ENCODE measurements at regions not wholly inside any gene's neighbourhood (a gene's known extent, or its start where the extent isn't known, plus 50 kb on each side); places are given as distances from the start of the nearest gene placed in this dataset.

GRCh38 chr15:70597945-70598344 is 165.4 kb downstream of the UACA start:
- Histone ChIP-seq H3K27ac (ENCODE audit: extremely low read depth, low read depth, low read length) (no peak overlapping the region), H3K4me3 (no peak overlapping the region), H3K9ac (ENCODE audit: insufficient read depth in 1 of 2, low read depth in 2 of 2, low read length in 2 of 2) (no peak overlapping the region), H4K20me1 (replicated peaks; ENCODE audit: control insufficient read depth, insufficient read depth, low read length) (no peaks in the 10 kb centered on the region), H3K4me2 (ENCODE audit: insufficient read depth, low read length) (no peak overlapping the region), H3K79me2 (ENCODE audit: control insufficient read depth, insufficient read depth, low read length) (no peaks in the 10 kb centered on the region), H2AFZ (ENCODE audit: low read depth, low read length) (no peak overlapping the region), H3K4me1 (replicated peaks in 1 of 2; ENCODE audit: control insufficient read depth in 2 of 2, insufficient read depth in 2 of 2, low read length in 2 of 2) (no peaks in the 10 kb centered on the region), H3K9me1 (ENCODE audit: control insufficient read depth, insufficient read depth, low read length) (no peaks in the 10 kb centered on the region), H3K36me3 (ENCODE audit: control insufficient read depth, insufficient read depth, low read length) (no peaks in the 10 kb centered on the region), H3K27me3 (ENCODE audit: control insufficient read depth in 2 of 2, insufficient read depth in 2 of 2, low read length in 2 of 2) (peaks cover 0 to 5% of the 10 kb centered on the region in 2 experiments; a peak in 2 of 5 replicates), H3K9me3 (replicated peaks; ENCODE audit: control insufficient read depth, insufficient read depth, low read depth, low read length) (no peaks in the 10 kb centered on the region)
- intact Hi-C loops (cut with micrococcal nuclease) (no loop called here), in situ Hi-C loops (cut with MboI) (no loop called here)
- CTCF ChIA-PET (ENCODE audit: low intra/inter-chr PET ratio) = no interaction called here
- POLR2A ChIA-PET = no interaction called here
- BruUV-seq (replicated peaks) = no TSS peak
- DNase-seq (ENCODE audit: extremely low read depth in 1 of 4, low spot score in 3 of 4) (no peak), ATAC-seq (no peak), FAIRE-seq (no peak)
- 3% methylated on average over 3 of the region's 3 CpGs for WGBS (ENCODE audit: insufficient coverage, low coverage, missing lambda C conversion rate)
- TF ChIP-seq TRIM28 (IDR thresholded peaks at IDR 0.05) (no peak), RBM25 (IDR thresholded peaks at IDR 0.05; ENCODE audit: low read depth, low read length, severe bottlenecking) (peak; percentile 95), JUN (IDR thresholded peaks at IDR 0.05; ENCODE audit: borderline replicate concordance, low read depth, low read length) (no peak), JUN (CRISPR knock-in tag; IDR thresholded peaks at IDR 0.05; ENCODE audit: borderline replicate concordance) (no peak), SMAD1 (IDR thresholded peaks at IDR 0.05; ENCODE audit: low read depth, low read length, partially characterized antibody) (no peak), THAP12 (CRISPR knock-in tag; IDR thresholded peaks at IDR 0.05) (no peak), ZNF778 (CRISPR knock-in tag; IDR thresholded peaks at IDR 0.05) (no peak)
